ENCODE measurements at regions not wholly inside any gene's neighbourhood (a gene's known extent, or its start where the extent isn't known, plus 50 kb on each side); places are given as distances from the start of the nearest gene placed in this dataset.

GRCh38 chr10:130493021-130493420, 356.8 kb downstream of the GLRX3 start:
- DNase-seq (ENCODE audit: insufficient read length, low spot score) (no peak), FAIRE-seq (no peak)
- TF ChIP-seq PAX5 (IDR thresholded peaks at IDR 0.05; ENCODE audit: insufficient read depth, low read length, severe bottlenecking), result no peak
- TF ChIP-seq TAF1 (IDR thresholded peaks at IDR 0.05; ENCODE audit: low read depth, low read length), result no peak
- no peak for TF ChIP-seq POLR2AphosphoS5 (IDR thresholded peaks at IDR 0.05; ENCODE audit: low read depth, low read length)

GRCh38 chr10:130493446-130494145, 357.4 kb downstream of the GLRX3 start:
- DNase-seq (ENCODE audit: insufficient read length, low spot score), result no peak
- no peak for FAIRE-seq
- TF ChIP-seq PAX5 (IDR thresholded peaks at IDR 0.05; ENCODE audit: insufficient read depth, low read length, severe bottlenecking) (no peak), TAF1 (IDR thresholded peaks at IDR 0.05; ENCODE audit: low read depth, low read length) (no peak), POLR2A (IDR thresholded peaks at IDR 0.05; ENCODE audit: low read depth, low read length) (no peak), SPI1 (IDR thresholded peaks at IDR 0.05; ENCODE audit: low read depth, low read length) (no peak), POU2F2 (IDR thresholded peaks at IDR 0.05; ENCODE audit: low read depth, low read length) (no peak), POLR2AphosphoS5 (IDR thresholded peaks at IDR 0.05; ENCODE audit: low read depth, low read length) (no peak)

GRCh38 chr10:130495116-130495862, 359.1 kb downstream of the GLRX3 start:
- DNase-seq (ENCODE audit: insufficient read length, low spot score), result no peak
- TF ChIP-seq POLR2AphosphoS5 (IDR thresholded peaks at IDR 0.05; ENCODE audit: low read depth, low read length), result no peak
- no peak for TF ChIP-seq POLR2A (IDR thresholded peaks at IDR 0.05; ENCODE audit: low read depth, low read length)
- TF ChIP-seq POU2F2 (IDR thresholded peaks at IDR 0.05; ENCODE audit: low read depth, low read length), result no peak
- no peak for TF ChIP-seq PAX5 (IDR thresholded peaks at IDR 0.05; ENCODE audit: insufficient read depth, low read length, severe bottlenecking)
- no peak for TF ChIP-seq SPI1 (IDR thresholded peaks at IDR 0.05; ENCODE audit: low read depth, low read length)
- no peak for TF ChIP-seq TAF1 (IDR thresholded peaks at IDR 0.05; ENCODE audit: low read depth, low read length)
- no peak for FAIRE-seq

GRCh38 chr10:130495891-130496636, 359.9 kb downstream of the GLRX3 start:
- TF ChIP-seq SPI1 (IDR thresholded peaks at IDR 0.05; ENCODE audit: low read depth, low read length) (no peak), TAF1 (IDR thresholded peaks at IDR 0.05; ENCODE audit: low read depth, low read length) (no peak), PAX5 (IDR thresholded peaks at IDR 0.05; ENCODE audit: insufficient read depth, low read length, severe bottlenecking) (no peak), POU2F2 (IDR thresholded peaks at IDR 0.05; ENCODE audit: low read depth, low read length) (no peak), POLR2A (IDR thresholded peaks at IDR 0.05; ENCODE audit: low read depth, low read length) (no peak), POLR2AphosphoS5 (IDR thresholded peaks at IDR 0.05; ENCODE audit: low read depth, low read length) (no peak)
- DNase-seq (ENCODE audit: insufficient read length, low spot score) (no peak), FAIRE-seq (peak; percentile 54)

- TF ChIP-seq POLR2A (IDR thresholded peaks at IDR 0.05; ENCODE audit: low read depth, low read length), result no peak
- TF ChIP-seq TAF1 (IDR thresholded peaks at IDR 0.05; ENCODE audit: low read depth, low read length), result no peak
- TF ChIP-seq POLR2AphosphoS5 (IDR thresholded peaks at IDR 0.05; ENCODE audit: low read depth, low read length), result no peak
- no peak for TF ChIP-seq POU2F2 (IDR thresholded peaks at IDR 0.05; ENCODE audit: low read depth, low read length)
- DNase-seq (ENCODE audit: insufficient read length, low spot score) (no peak), FAIRE-seq (no peak)
These were observed 361.1 kb downstream of the GLRX3 start for GRCh38 chr10:130497056-130498010.

- TF ChIP-seq PAX5 (IDR thresholded peaks at IDR 0.05; ENCODE audit: insufficient read depth, low read length, severe bottlenecking), result no peak
- no peak for TF ChIP-seq POU2F2 (IDR thresholded peaks at IDR 0.05; ENCODE audit: low read depth, low read length)
- TF ChIP-seq POLR2AphosphoS5 (IDR thresholded peaks at IDR 0.05; ENCODE audit: low read depth, low read length), result no peak
- TF ChIP-seq SPI1 (IDR thresholded peaks at IDR 0.05; ENCODE audit: low read depth, low read length), result no peak
- no peak for TF ChIP-seq POLR2A (IDR thresholded peaks at IDR 0.05; ENCODE audit: low read depth, low read length)
- TF ChIP-seq TAF1 (IDR thresholded peaks at IDR 0.05; ENCODE audit: low read depth, low read length), result no peak
- FAIRE-seq (no peak), DNase-seq (ENCODE audit: insufficient read length, low spot score) (no peak)
These were observed 361.9 kb downstream of the GLRX3 start for GRCh38 chr10:130498042-130498441.

- no peak for FAIRE-seq
- no peak for DNase-seq (ENCODE audit: insufficient read length, low spot score)
- TF ChIP-seq POU2F2 (IDR thresholded peaks at IDR 0.05; ENCODE audit: low read depth, low read length) (no peak), SPI1 (IDR thresholded peaks at IDR 0.05; ENCODE audit: low read depth, low read length) (no peak), POLR2A (IDR thresholded peaks at IDR 0.05; ENCODE audit: low read depth, low read length) (no peak), PAX5 (IDR thresholded peaks at IDR 0.05; ENCODE audit: insufficient read depth, low read length, severe bottlenecking) (no peak), TAF1 (IDR thresholded peaks at IDR 0.05; ENCODE audit: low read depth, low read length) (no peak), POLR2AphosphoS5 (IDR thresholded peaks at IDR 0.05; ENCODE audit: low read depth, low read length) (no peak)
These were observed 362.7 kb downstream of the GLRX3 start for GRCh38 chr10:130498934-130499333.

- DNase-seq (ENCODE audit: insufficient read length, low spot score) (no peak), FAIRE-seq (no peak)
- TF ChIP-seq SPI1 (IDR thresholded peaks at IDR 0.05; ENCODE audit: low read depth, low read length) (no peak), POLR2A (IDR thresholded peaks at IDR 0.05; ENCODE audit: low read depth, low read length) (no peak), PAX5 (IDR thresholded peaks at IDR 0.05; ENCODE audit: insufficient read depth, low read length, severe bottlenecking) (no peak), POLR2AphosphoS5 (IDR thresholded peaks at IDR 0.05; ENCODE audit: low read depth, low read length) (no peak), TAF1 (IDR thresholded peaks at IDR 0.05; ENCODE audit: low read depth, low read length) (no peak), POU2F2 (IDR thresholded peaks at IDR 0.05; ENCODE audit: low read depth, low read length) (no peak)
These were observed 363.4 kb downstream of the GLRX3 start for GRCh38 chr10:130499541-130499940.
